SK-N-SH (cell line): ENCODE measurements at regions not wholly inside any gene's neighbourhood (a gene's known extent, or its start where the extent isn't known, plus 50 kb on each side); places are given as distances from the start of the nearest gene placed in this dataset.

Experiments used
- CTCF ChIA-PET: fragments of 300-600, 350-600 bp; formaldehyde crosslinking; extraction: SDS; loops from one replicate; lab custom pipeline; 2021; lab: Yijun Ruan, JAX
- POLR2A ChIA-PET: fragments of 350-600 bp; sonication (Branson Sonifier 250); formaldehyde crosslinking; extraction: SDS; loops from one replicate; lab custom pipeline; 2020; ENCODE audit warnings: antibody characterized with exemption, inconsistent platforms; lab: Yijun Ruan, JAX
- DNase-seq: peaks from one replicate; pipeline ENCODE4 v3.0.0; 2012
- H2AFZ ChIP-seq: fragments of 200-600 bp; sonication (generic); 2 replicates; pipeline ENCODE4 v1.8.1; 2016; ENCODE audit warnings: antibody characterized with exemption, mild to moderate bottlenecking, low read depth
- H3F3A ChIP-seq: fragments of 200-600 bp; sonication (generic); replicated peaks from 2 replicates; pipeline ENCODE3; 2016; ENCODE audit warnings: antibody characterized with exemption, mild to moderate bottlenecking; ENCODE audit not compliant: insufficient read depth
- H3K27ac ChIP-seq, 2 experiments: fragments of 200-500 bp in 1 of 2; fragments of 200-600 bp in 1 of 2; sonication (Bioruptor generic) in 1 of 2; sonication (generic), shearing (Covaris generic) in 1 of 2; 2 replicates each; pipeline versions ENCODE4 v1.5.1 to v1.6.1; 2014 to 2016; ENCODE audit warnings: low read depth in 2 of 2, inconsistent platforms in 1 of 2, low read length in 1 of 2, mild to moderate bottlenecking in 1 of 2, mixed read lengths in 1 of 2
- H3K27me3 ChIP-seq: fragments of 200-600 bp; sonication (generic), shearing (Covaris generic); 2 replicates; pipeline ENCODE4 v1.6.1; 2016; ENCODE audit warnings: mixed run types; ENCODE audit not compliant: insufficient read depth
- H3K36me3 ChIP-seq, 2 experiments: fragments of 200-500 bp in 1 of 2; fragments of 200-600 bp in 1 of 2; sonication (Bioruptor generic) in 1 of 2; sonication (generic) in 1 of 2; replicated peaks in 1 of 2; 2 replicates each; pipeline versions ENCODE3 to v1.5.1; 2014 to 2016; ENCODE audit warnings: low read length in 1 of 2, mild to moderate bottlenecking in 1 of 2; ENCODE audit not compliant: insufficient read depth in 2 of 2, control insufficient read depth in 1 of 2
- H3K4me1 ChIP-seq, 2 experiments: fragments of 200-500 bp in 1 of 2; fragments of 200-600 bp in 1 of 2; sonication (Bioruptor generic) in 1 of 2; sonication (generic), shearing (Covaris generic) in 1 of 2; 2 replicates each; pipeline versions ENCODE4 v1.5.1 to v1.6.1; 2014 to 2016; ENCODE audit warnings: low read depth in 1 of 2, low read length in 1 of 2, mixed run types in 1 of 2; ENCODE audit not compliant: insufficient read depth in 2 of 2, control insufficient read depth in 1 of 2
- H3K4me2 ChIP-seq: fragments of 200-600 bp; sonication (generic), shearing (Covaris generic); 2 replicates; pipeline ENCODE4 v1.6.1; 2017; ENCODE audit warnings: mixed run types
- H3K4me3 ChIP-seq, 2 experiments: fragments of 200-500 bp in 1 of 2; fragments of 200-600 bp in 1 of 2; sonication (Bioruptor generic) in 1 of 2; sonication (generic), shearing (Covaris generic) in 1 of 2; 2 replicates each; pipeline versions ENCODE4 v1.5.1 to v1.8.1; 2014 to 2016; ENCODE audit warnings: low read depth in 2 of 2, inconsistent platforms in 1 of 2, low read length in 1 of 2, mild to moderate bottlenecking in 1 of 2, mixed read lengths in 1 of 2, moderate library complexity in 1 of 2
- H3K79me2 ChIP-seq: fragments of 200-600 bp; sonication (generic); 2 replicates; pipeline ENCODE4 v1.8.1; 2017; ENCODE audit warnings: mild to moderate bottlenecking; ENCODE audit not compliant: insufficient read depth
- H3K9ac ChIP-seq: fragments of 200-600 bp; sonication (generic); 2 replicates; pipeline ENCODE4 v1.6.1; 2017; ENCODE audit warnings: mixed run types
- H3K9me2 ChIP-seq: fragments of 200-600 bp; sonication (generic); 2 replicates; pipeline ENCODE4 v1.6.1; 2017; ENCODE audit warnings: mixed run types
- H3K9me3 ChIP-seq: fragments of 200-600 bp; sonication (generic); 2 replicates; pipeline ENCODE4 v1.6.1; 2017; ENCODE audit warnings: mixed run types, mild to moderate bottlenecking, moderate library complexity
- H4K20me1 ChIP-seq: fragments of 200-600 bp; sonication (generic); 2 replicates; pipeline ENCODE4 v1.6.1; 2017; ENCODE audit warnings: mild to moderate bottlenecking, mixed run types; ENCODE audit not compliant: insufficient read depth
- CHD2 ChIP-seq: fragments of 150-350 bp; IDR thresholded peaks from 2 replicates; pipeline ENCODE4 v1.6.1; 2018; ENCODE audit warnings: low read length; ENCODE audit not compliant: partially characterized antibody
- EZH2phosphoT487 ChIP-seq: fragments of 200-600 bp; sonication (generic); IDR thresholded peaks from 2 replicates; pipeline ENCODE4 v1.6.1; 2017; ENCODE audit warnings: low read depth, mixed run types, mild to moderate bottlenecking, antibody characterized with exemption, moderate library complexity, borderline replicate concordance
- GABPA ChIP-seq: IDR thresholded peaks from 2 replicates; pipeline ENCODE4 v1.4.0; 2012; ENCODE audit warnings: low read depth, mild to moderate bottlenecking
- GATA2 ChIP-seq: sonication (generic); formaldehyde crosslinking; IDR thresholded peaks from 2 replicates; pipeline ENCODE4 v1.5.0; 2020; ENCODE audit warnings: mild to moderate bottlenecking, missing genetic modification reagents
- JUND ChIP-seq: IDR thresholded peaks from 2 replicates; pipeline ENCODE4 v1.4.0; 2012
- MXI1 ChIP-seq: IDR thresholded peaks from 2 replicates; pipeline ENCODE4 v1.6.1; 2012; ENCODE audit warnings: mild to moderate bottlenecking, low read depth, low read length, improper control_type of control experiment
- RFX5 ChIP-seq: IDR thresholded peaks from 2 replicates; pipeline ENCODE4 v1.6.1; 2012; ENCODE audit warnings: mild to moderate bottlenecking, improper control_type of control experiment, low read length
- SIN3A ChIP-seq: IDR thresholded peaks from 2 replicates; pipeline ENCODE4 v1.6.1; 2012; ENCODE audit warnings: low read depth, mild to moderate bottlenecking, low read length, moderate library complexity, borderline replicate concordance
- TEAD4 ChIP-seq: IDR thresholded peaks from 2 replicates; pipeline ENCODE4 v1.4.0; 2012; ENCODE audit warnings: mild to moderate bottlenecking, borderline replicate concordance; ENCODE audit not compliant: insufficient read depth
- WGBS: methylation state at CpG from one replicate; pipeline ENCODE4 v1.1.6; 2017; ENCODE audit warnings: low lambda C conversion rate; 5-methylcytosine and 5-hydroxymethylcytosine counted together
- TF ChIP-seq, protein P1 (sequence below): IDR thresholded peaks from 2 replicates; pipeline ENCODE4 v1.4.0; 2012; ENCODE audit warnings: low read depth
- TF ChIP-seq, protein P2 (sequence below): IDR thresholded peaks from 2 replicates; pipeline ENCODE4 v1.4.0; 2012; ENCODE audit warnings: low read depth, borderline replicate concordance
- TF ChIP-seq, protein P3 (sequence below): IDR thresholded peaks from 2 replicates; pipeline ENCODE4 v1.6.1; 2012; ENCODE audit warnings: mild to moderate bottlenecking, low read depth, low read length, moderate library complexity

DNA sequence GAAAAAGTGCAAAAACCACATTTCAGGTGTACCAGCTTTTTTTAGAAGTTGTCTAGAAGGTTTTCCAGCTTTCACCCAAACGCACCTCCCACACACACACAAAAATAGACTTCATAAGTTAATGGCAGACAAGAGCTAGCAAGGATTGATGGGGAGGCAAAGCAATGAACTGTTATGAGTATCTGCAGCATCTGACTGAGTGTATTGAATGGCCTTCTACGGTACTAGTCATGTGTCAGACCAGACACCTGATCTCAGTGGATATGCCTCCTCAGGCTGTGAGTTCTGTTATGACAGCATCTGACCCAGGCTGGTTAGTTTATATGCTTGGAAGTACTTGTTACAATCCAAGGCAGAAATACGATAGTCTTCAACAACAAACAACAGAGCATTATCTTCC is 406.1 kb upstream of the AUTS2 start:
- Histone ChIP-seq H2AFZ (no peak overlapping the region), H3K9ac (no peak overlapping the region), H3K9me2 (no peaks in the 10 kb centered on the region), H3K27ac (no peak overlapping the region), H3K4me2 (no peak overlapping the region), H3K4me3 (no peak overlapping the region), H4K20me1 (no peaks in the 10 kb centered on the region), H3F3A (no peaks in the 10 kb centered on the region), H3K36me3 (no peaks in the 10 kb centered on the region), H3K4me1 (no peaks in the 10 kb centered on the region), H3K9me3 (no peaks in the 10 kb centered on the region), H3K27me3 (no peaks in the 10 kb centered on the region), H3K79me2 (no peaks in the 10 kb centered on the region)
- TF ChIP-seq SIN3A: no peak
- TF ChIP-seq, protein P1, sequence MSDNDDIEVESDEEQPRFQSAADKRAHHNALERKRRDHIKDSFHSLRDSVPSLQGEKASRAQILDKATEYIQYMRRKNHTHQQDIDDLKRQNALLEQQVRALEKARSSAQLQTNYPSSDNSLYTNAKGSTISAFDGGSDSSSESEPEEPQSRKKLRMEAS: no peak
- TF ChIP-seq, protein P2, sequence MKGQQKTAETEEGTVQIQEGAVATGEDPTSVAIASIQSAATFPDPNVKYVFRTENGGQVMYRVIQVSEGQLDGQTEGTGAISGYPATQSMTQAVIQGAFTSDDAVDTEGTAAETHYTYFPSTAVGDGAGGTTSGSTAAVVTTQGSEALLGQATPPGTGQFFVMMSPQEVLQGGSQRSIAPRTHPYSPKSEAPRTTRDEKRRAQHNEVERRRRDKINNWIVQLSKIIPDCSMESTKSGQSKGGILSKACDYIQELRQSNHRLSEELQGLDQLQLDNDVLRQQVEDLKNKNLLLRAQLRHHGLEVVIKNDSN: no peak
- TF ChIP-seq MXI1: no peak
- TF ChIP-seq CHD2: no peak
- no peak for TF ChIP-seq EZH2phosphoT487
- DNase-seq: no peak
- WGBS: 34% methylated on average over 3 of the region's 3 CpGs
- POLR2A ChIA-PET: no interaction called here
- CTCF ChIA-PET: interaction anchor here (0.6 to 1.1 kb wide), 2 partner anchors 16 to 1422 kb away, joined by 3 to 5 read pairs; no protein-coding TSS in a partner anchor

DNA sequence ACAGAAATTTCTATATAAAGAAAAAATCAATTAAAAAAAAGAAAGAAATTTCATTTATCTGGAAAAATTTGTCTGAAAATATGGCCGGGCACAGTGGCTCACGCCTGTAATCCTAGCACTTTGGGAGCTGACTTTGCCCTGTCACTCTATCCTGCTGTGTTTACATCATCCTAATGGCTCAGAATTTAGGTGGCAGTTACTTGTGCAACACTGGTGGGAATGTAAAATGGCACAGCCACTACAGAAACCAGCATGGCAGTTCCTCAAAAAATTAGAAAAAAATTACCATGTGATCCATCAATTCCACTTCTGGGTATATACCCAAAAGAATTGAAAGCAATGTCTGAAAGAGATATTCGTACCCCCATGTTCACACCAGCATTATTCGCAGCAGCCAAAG is 405.2 kb upstream of the AUTS2 start:
- Histone ChIP-seq H3K36me3 (no peaks in the 10 kb centered on the region), H3K9me2 (no peaks in the 10 kb centered on the region), H3F3A (no peaks in the 10 kb centered on the region), H3K9me3 (no peaks in the 10 kb centered on the region), H4K20me1 (no peaks in the 10 kb centered on the region), H3K4me2 (no peak overlapping the region), H3K9ac (no peak overlapping the region), H3K27ac (no peak overlapping the region), H2AFZ (no peak overlapping the region), H3K27me3 (no peaks in the 10 kb centered on the region), H3K4me1 (no peaks in the 10 kb centered on the region), H3K4me3 (no peak overlapping the region), H3K79me2 (no peaks in the 10 kb centered on the region)
- ChIA-PET POLR2A (no interaction called here), CTCF (interaction anchor here (1.1 kb wide), 1 partner anchor 17 kb away, joined by 5 read pairs; no protein-coding TSS in a partner anchor)
- TF ChIP-seq JUND (no peak), GATA2 (no peak)
- DNase-seq: no peak
- WGBS: 45% methylated on average over 4 of the region's 4 CpGs

DNA sequence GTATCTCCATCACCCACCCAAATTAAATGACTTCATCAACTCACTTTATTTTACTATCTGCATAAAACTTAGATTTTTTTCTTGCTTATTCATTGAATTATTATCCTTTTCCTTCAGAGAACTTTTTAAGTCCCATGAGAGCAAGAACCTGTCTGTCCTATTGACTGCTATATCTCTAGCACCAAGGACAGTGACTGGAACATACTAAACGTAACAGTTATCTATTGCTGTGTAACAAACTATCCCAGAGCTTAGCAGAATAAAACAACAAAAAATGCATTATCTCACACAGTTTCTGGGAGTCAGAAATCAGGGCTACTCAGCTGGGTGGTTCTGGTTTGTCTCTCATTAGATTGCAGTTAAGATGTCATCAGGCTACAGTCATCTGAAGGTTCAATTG is 401.7 kb upstream of the AUTS2 start:
- Histone ChIP-seq H3K9ac (no peak overlapping the region), H3K4me2 (no peak overlapping the region), H2AFZ (no peak overlapping the region), H3K4me3 (no peak overlapping the region), H3K4me1 (no peaks in the 10 kb centered on the region), H3K79me2 (no peaks in the 10 kb centered on the region), H3F3A (no peaks in the 10 kb centered on the region), H4K20me1 (no peaks in the 10 kb centered on the region), H3K27me3 (no peaks in the 10 kb centered on the region), H3K9me3 (no peaks in the 10 kb centered on the region), H3K36me3 (no peaks in the 10 kb centered on the region), H3K27ac (no peak overlapping the region), H3K9me2 (no peaks in the 10 kb centered on the region)
- ChIA-PET CTCF (no interaction called here), POLR2A (no interaction called here)
- no peak for TF ChIP-seq TEAD4
- TF ChIP-seq GABPA: no peak
- no peak for TF ChIP-seq RFX5
- TF ChIP-seq, protein P3, sequence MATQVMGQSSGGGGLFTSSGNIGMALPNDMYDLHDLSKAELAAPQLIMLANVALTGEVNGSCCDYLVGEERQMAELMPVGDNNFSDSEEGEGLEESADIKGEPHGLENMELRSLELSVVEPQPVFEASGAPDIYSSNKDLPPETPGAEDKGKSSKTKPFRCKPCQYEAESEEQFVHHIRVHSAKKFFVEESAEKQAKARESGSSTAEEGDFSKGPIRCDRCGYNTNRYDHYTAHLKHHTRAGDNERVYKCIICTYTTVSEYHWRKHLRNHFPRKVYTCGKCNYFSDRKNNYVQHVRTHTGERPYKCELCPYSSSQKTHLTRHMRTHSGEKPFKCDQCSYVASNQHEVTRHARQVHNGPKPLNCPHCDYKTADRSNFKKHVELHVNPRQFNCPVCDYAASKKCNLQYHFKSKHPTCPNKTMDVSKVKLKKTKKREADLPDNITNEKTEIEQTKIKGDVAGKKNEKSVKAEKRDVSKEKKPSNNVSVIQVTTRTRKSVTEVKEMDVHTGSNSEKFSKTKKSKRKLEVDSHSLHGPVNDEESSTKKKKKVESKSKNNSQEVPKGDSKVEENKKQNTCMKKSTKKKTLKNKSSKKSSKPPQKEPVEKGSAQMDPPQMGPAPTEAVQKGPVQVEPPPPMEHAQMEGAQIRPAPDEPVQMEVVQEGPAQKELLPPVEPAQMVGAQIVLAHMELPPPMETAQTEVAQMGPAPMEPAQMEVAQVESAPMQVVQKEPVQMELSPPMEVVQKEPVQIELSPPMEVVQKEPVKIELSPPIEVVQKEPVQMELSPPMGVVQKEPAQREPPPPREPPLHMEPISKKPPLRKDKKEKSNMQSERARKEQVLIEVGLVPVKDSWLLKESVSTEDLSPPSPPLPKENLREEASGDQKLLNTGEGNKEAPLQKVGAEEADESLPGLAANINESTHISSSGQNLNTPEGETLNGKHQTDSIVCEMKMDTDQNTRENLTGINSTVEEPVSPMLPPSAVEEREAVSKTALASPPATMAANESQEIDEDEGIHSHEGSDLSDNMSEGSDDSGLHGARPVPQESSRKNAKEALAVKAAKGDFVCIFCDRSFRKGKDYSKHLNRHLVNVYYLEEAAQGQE: no peak
- TF ChIP-seq, protein P2: no peak
- TF ChIP-seq, protein P1: no peak
- DNase-seq: no peak
- 19% methylated on average over 1 of the region's 1 CpG for WGBS
